GM21717 (cell line): ENCODE measurements at regions not wholly inside any gene's neighbourhood (a gene's known extent, or its start where the extent isn't known, plus 50 kb on each side); places are given as distances from the start of the nearest gene placed in this dataset.

ENCODE experiments used
- ATAC-seq: cut with Tn5 transposase; IDR thresholded peaks from one replicate; pipeline ENCODE4 v1.9.1; 2021; ENCODE audit warnings: mild to moderate bottlenecking, moderate library complexity; ENCODE audit not compliant: unreplicated experiment

DNA sequence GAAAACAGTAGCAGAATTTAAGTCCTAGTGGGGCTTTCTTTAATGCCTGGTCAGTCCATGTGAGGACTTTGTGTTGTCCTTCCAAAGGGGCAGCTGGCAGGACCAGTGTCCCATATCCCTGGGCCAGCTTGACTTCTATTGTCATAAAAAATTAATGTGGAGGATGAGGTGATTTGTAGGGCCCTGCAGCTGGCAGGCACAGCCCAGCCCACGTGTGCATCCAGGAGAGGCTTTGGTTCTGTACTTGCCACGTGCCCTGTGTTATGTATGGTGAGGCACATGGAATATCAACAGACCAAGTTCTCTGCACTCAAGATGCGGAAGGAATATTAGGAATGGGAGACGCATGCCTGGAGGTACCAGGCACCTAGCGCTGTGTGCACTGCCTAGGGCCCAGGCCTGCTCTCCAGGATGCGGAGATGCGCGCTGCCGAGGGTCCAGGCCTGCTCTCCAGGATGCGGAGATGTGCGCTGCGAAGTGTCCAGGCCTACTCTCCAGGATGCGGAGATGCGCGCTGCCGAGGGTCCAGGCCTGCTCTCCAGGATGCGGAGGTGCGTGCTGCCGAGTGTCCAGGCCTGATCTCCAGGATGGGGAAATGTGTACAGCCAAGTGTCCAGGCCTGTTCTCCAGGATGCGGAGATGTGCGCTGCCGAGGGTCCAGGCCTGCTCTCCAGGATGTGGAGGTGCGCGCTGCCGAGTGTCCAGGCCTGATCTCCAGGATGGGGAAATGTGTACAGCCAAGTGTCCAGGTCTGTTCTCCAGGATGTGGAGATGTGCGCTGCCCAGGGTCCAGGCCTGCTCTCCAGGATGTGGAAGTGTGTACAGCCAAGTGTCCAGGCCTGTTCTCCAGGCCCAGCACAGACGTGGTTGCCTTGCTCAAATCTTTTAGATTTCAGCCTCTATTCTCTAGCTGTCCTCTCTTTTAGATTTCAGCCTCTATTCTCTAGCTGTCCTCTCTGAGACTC, 183.3 kb upstream of the ROPN1 start:
- no peak for ATAC-seq

DNA sequence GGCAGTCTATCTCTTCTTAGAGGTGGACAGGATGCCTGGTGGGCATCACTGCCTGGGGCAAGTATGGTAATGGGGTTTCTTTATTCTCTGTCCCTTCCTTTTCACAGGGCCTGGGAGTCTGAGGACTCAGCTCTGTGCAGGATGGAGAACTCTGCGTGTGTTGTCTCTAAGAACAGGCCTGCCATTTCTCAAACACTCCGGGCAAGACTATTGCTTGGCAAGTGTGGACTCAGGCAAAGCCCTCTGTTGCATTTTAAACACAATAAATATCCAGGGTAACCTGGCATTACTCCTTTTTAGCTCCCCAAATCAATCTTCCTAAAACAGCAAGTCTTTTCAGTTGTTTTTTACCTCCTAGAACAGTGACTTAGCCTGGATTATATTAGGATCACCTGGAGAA, 185.1 kb upstream of the ROPN1 start:
- ATAC-seq, result no peak

DNA sequence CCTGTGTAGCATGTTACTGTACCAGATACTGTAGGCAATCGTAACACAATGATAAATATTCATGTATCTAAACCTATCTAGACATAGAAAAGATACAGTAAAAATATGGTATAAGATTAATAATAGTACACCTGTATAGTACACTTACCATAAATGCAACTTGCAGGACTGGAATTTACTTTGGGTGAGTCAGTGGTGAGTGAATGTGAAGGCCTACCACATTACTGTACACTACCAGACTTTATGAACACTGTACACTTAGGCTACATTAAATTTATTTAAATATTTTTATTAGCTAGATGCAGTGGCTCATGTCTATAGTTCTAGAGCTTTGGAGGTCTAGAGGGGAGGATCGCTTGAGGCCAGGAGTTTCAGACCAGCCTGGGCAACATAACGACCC, 186.6 kb upstream of the ROPN1 start:
- ATAC-seq, result no peak

DNA sequence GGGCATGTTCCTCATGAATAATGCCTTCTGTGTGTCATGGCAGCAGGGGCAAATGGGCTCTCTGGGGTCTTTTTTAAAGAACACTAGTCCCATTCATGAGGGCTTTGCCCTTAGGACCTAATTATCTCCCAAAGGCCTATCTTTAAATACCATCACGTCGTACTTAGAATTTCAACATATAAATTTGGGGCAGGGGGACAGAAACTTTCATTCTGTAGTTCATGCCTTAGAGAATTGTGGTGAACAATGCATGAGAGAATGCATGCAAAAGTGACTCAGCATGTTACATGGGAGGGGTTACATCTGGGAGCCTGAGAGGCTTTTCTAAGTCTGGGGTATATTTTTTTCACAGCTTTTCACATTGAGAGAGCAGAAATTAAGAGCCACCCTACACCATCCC, 208.5 kb upstream of the ROPN1 start:
- ATAC-seq, result no peak

DNA sequence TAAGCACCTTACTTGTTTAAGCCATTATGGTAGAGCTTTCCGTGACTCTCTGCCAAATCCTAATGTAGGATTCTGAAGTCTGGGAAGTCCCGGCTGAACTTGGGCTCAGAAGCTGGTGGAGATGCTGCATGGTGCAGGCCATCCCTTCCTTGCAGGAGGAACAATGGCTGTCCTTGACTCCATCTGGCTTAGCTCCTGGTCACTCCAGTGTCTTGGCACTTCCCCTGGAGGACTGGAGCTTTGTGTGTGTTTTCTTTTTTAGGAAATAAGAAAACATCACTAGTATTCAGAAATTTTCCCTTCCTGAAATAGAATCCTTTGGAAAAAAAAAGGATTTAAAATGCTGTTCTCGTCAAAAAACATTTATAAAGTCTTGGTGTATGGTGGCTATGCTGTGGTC, 209.3 kb upstream of the ROPN1 start:
- ATAC-seq, result no peak

DNA sequence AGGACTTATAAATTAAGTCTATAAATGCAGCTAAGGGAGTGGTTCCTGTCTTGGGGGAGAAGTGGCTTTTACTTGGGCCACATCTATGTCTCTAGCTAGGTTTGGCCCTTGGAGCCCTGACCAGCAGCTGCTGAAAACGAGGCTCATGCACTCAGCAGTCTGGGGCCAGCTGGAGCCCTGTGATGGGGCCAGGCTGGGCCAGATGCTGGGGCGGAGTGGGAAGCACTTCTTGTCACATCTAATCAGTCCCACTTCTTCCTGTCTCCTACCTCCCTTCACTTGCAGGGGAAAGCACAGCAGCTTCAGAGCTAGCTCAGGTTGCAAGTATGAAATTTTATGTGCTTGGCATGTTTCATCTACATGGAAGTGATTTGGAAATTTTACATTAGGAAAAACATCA, 209.9 kb upstream of the ROPN1 start:
- ATAC-seq, result no peak

DNA sequence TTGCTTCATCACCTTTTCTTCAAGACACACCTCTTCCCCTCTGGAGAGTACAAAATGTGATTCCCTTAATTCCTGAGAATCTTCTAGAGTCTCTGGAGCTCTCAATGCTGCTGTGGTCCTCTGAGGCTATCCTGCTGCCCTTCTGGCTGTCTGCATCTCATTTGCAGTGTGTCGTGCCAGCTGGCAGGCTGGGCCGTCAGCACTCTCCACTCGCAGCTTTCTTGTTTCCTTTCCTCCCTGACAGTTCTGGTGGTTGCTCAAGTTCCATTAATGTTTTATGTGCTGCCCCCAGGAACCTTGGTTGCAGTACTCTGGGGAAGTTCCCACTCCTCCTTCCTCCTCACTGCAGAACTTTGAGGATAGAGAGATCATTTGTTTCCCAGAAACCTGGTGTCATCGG, 210.8 kb upstream of the ROPN1 start:
- ATAC-seq, result no peak

DNA sequence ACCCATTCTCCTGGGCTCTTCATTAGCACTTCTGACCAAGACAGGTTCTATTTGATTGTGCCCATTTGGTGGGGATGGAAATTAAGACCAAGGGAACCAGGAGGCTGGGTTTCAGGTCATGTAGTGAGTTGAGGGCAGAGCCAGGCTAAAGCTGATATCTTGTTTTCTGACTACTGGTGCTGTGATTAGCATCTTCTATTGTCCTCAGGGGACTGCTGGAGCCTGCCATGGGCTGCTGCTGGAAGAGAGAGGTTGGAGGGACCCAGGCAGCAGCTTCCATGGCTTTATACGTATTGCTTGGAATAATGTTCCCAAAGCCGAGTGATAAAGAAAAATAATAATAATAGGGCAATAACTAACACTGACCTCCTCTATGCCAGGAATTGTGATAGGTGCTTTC, 211.4 kb upstream of the ROPN1 start:
- no peak for ATAC-seq

DNA sequence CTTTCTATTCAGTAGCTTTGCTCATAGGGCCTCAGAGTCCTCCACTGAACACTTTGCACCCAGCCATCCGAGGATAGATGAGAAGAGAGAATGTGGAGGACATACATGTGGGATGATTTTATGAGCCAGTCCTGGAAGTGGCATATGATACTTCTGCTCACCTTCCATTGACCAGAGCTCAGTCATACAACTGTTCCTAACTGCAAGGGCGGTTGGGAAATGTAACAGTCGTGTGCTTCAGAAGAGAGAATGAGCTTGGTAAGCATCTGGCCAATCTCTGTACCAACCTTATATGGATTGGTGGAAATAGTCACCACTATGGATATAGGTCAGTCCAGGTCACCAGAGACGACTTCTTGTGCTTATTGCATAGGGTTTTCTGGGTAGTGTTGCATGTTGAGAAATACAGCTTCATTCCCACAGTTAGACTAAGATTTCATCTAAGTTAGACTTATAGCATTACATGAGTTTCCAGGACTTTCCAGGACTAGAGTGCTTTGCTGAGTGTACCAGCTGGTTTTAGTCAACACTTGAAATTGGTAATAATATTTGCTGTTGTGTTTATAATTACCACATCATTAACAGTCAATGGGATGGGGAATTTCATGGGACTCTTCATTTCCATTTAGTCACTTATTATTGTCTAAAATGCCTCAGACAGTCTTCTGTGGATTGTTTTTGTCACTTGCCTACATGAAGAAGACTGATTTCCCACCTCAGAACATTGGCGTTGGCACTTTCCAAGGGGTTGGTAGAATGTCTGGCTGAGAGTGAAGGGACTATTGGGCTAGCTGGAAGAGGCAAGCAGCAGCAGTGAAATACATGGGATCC, 214.5 kb upstream of the ROPN1 start:
- no peak for ATAC-seq

DNA sequence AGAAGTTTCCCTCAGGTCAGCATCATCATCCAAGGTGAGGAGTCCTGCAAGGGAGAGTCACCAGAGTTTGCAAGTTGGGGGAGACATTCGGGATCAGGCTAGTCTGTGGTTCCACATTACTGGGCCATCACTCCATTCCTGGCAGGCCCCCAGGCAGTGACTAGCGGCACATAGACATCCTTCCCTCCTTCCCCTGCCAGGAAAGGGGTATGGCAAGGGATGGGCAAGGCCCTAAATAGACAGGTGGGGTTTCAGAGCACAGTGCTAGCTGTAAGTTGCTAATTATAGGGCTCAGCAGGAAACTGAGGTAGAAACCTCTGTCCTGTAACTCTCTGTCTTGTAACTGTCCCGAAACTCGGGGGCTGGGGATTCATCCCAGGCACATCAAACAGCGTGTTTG, 215.2 kb upstream of the ROPN1 start:
- no peak for ATAC-seq

DNA sequence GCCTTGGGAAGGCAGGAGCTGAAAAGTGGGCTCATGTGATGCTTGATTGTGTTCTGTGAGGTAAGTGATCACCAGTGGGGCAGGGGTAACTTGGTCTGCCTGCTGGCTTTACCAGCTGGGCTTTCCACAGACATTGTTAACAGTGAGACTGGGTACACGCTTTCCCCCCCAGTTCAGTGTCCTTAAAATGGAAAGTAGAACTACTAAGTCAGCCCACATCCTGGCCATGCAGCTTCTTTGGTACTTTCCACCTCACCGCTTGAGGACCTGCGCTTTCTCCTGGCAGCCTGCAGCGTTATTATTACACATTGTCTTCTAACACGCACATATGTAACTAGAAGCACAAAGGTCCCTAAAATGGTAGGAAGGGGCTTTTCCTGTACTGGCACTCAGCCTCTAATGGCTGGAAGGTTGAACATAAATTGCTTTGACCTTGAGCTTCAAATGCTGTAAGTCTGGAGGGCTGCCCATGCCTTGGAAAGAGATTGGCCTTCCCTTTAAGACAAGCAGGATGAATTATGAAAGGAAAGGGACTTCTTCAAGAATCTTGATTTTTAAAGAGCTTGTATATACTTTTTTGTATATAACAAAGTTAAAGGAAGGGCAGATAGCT, 216.1 kb upstream of the ROPN1 start:
- peak; percentile 89 for ATAC-seq

DNA sequence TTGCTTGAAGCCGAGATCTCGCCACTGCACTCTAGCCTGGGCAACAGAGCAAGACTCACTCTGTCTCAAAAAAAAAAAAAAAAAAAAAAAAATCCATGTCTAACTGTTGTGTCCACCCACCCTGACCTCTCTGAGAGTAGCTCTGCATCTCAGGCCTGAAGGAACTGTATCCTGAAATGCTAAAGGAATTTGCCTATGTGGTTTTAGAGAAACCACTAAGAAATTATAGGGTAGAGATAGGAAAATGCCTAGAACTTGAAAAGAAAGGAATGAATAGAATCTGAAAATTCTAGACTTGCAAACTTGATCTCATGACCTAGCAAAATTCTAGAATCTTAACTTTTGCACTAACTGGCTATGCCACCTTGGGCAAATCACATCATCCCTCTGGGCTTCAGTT, 217.5 kb upstream of the ROPN1 start:
- no peak for ATAC-seq

DNA sequence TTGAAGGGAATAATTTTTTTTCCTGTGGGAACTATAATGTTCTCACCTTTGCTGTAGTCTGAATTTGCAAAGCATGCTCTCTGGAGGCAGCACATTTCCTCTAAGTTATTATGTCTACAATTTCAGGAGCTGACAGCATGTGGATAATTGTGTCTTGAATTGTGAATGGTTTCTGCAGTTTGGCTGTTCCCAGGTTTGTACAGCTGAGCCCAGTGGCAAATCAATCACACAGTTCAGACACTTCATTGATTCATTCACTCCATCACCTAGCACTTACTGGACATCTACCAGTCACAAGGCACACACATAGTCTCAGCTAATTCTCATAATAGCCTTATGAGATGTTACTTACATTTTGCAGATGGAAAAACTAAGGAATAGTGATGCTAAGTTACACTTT, 219.0 kb upstream of the ROPN1 start:
- ATAC-seq, result no peak

DNA sequence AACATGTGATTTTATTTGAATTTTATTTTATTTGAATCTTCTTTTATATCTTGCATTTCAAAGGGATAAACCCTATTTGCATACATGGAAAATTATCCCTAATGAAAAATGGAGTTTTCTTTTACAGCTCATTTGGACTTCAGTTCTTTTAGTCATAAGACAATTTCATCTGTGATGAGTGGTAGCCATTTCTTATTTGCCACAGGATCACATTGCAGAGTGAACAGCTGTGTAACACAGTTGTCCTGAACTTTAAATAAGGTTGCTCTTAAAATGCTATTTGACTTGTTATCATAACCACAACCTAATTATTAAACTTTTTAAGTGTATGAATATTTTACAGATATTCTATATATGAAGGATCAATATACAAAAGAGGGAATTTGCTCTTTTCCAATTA, 221.7 kb upstream of the ROPN1 start:
- ATAC-seq, result no peak

DNA sequence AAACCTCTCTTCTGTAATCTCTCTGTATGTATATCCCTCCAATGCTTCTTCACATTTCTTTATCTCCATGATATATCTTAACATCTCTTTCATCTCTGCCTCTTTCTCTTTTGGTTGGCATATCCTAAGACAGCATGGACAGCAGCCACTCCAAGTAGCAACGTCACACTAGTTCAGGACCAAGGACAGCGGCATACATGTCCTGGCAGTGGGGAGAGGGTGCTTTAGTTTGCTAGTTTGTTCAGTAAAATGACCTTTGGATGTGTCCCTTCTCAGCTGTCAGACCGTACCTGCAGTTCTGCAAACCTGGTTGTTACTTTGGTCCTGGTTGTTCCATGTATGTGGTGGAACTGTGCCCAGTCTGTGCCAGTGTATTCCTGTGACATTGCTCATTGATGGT, 225.6 kb upstream of the ROPN1 start:
- no peak for ATAC-seq

DNA sequence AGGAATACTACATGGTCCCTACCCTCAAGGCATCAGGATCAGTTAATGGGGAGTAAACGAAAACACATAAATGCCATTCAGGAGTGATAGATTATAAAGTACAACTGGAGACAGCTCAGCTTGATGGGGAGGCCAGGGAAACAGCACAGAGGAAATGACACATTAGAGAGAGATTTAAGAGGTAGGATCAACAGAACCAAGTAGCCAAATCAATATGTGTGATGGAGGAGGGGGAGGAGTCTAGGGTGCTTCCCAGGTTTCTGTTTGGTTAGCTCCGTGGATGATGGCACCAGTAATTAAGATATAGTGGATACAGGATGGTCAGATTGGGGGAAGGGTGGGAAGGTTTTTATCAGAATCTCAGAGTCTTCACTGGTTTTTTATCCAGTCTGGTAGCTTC, 229.5 kb upstream of the ROPN1 start:
- ATAC-seq, result no peak

DNA sequence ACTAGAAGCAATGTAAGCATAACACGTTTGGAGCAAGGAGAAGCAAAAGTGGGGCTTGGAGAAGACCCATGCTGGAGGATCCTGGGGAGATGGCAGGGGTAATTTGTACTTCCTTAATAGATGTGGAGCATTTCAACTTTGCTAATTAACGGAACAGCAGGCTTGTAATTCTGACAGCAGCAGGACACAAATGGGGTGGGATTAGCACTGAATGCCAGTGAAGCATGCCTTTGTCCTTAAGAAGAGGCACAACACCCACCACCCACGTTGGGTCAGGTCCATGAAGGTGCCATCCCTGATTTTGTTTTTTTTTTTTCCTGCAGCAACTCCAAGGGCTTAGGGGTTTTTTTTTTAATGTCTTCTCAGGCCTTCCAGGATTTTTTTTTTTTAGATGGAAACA, 231.9 kb upstream of the ROPN1 start:
- ATAC-seq, result no peak

DNA sequence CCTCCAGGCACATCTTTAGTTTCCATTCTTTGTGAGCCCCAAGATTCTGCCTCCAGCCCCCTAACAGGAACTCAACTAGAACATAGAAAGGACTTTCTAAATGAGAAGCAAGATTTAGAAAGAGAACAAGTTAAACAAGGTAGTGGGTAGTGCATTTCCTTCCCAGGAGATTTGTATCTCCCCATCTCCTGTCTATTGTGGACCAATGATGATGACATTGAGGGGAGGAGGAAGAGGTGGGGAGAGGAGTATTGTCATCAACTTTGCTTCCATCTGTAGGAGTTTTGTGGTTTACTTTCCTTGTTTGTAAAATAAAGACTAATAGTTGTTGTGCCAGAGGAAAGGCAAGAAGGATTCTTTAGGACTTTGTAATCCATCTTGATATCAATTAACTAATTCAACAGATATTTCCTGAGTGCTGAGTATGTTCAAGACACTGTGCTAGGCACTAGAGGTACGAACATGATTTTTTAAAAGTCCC, 235.3 kb upstream of the ROPN1 start:
- ATAC-seq, result no peak

DNA sequence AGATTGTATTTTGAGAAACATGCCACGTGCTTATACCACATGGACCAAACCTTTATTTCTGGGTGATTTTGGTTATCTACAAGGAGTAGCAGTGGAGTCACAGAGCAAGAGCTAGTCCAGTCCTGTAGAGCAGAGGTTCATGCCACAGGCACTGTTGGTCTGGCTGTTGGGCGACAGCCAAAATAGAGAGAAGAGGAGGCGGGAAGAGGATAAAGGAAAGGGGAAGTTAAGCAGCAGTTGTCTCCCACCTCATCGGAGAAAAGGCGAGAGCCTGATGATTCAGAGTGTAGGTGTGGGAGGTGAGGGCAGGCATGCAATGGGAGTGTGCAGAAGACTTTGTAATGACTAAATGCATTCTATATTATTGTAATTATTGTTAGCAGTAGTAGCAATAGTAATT, 237.5 kb upstream of the ROPN1 start:
- ATAC-seq, result no peak

DNA sequence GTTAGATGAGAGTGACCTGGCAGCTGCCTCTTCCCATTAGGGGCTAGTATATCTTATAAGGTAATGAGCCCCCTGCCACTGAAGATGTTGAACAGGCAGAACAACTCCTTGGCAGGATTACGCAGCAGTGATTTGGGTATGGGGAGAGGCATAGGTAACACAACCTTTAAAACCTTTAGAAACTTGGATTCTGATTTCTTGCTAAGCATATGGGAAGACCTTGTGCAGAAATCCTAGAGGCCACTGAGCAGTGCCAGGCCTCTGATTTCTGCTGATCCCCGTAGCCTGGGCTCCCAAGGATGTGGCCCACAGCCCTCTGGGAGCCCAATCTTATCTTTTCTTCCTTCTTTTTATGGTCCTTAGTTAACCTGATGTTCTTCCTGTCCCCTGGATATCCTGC, 237.9 kb upstream of the ROPN1 start:
- no peak for ATAC-seq

DNA sequence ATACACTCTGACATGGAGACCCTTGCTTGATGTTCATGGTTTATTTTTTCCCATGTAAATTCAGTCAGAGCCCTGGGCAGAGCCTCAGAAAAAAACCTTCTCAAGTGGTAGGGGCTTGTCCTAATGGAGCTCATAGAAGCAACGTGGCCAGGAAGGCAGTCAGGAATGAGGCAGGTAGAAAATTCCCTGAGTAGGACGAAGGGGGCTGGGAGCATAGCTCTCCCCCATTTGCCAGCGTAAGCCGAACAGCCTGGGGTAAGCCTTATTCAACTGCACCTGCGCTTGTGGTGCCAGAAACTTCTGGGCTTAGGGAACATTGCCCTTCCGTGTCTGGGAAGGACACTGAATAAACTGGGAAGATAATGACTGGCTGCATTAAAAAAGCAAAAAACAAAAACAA, 238.5 kb upstream of the ROPN1 start:
- no peak for ATAC-seq

DNA sequence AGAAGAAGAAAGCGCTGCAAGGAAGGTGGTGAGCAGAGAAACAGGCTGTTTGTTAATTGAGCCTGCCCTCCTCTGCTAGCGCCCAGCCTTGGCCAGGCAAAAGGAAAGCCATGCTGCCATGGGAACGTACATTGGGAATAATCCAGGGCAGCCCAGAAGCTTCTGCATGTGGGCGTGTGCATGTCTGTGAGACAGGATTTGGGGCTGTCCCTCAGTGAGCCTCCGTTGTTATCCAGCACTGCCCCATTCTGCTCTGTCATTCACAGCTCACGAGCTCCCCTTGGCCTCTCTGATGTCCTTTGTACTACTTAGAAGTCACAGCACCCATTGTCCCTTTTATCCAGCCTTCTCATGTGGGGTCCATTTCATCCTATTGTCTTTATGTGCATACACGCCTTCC, 239.1 kb upstream of the ROPN1 start:
- no peak for ATAC-seq
